Tibial nerve (tissue), 4 donors: ENCODE measurements at regions not wholly inside any gene's neighbourhood (a gene's known extent, or its start where the extent isn't known, plus 50 kb on each side); places are given as distances from the start of the nearest gene placed in this dataset.

ENCODE experiments used
- DNase-seq, 2 donors: peaks; one replicate each; pipeline ENCODE4 v3.0.0-alpha.2; 2019; ENCODE audit warnings: low spot score in 2 of 2
- H3K27ac ChIP-seq, 4 donors: fragments of 200-600 bp; sonication (generic) in 3 of 4; one replicate each; pipeline ENCODE4 v1.5.1; 2017 to 2019; ENCODE audit warnings: mild to moderate bottlenecking in 1 of 4
- H3K27me3 ChIP-seq, 2 donors: fragments of 200-600 bp; sonication (generic) in 1 of 2; one replicate each; pipeline versions ENCODE4 v1.5.1 to v1.6.0; 2017 to 2019
- H3K36me3 ChIP-seq, 3 donors: fragments of 200-600 bp; sonication (generic); one replicate each; pipeline ENCODE4 v1.5.1; 2018 to 2019
- H3K4me1 ChIP-seq, 4 donors: fragments of 200-600 bp; sonication (generic) in 3 of 4; one replicate each; pipeline ENCODE4 v1.5.1; 2017 to 2019
- H3K4me3 ChIP-seq, 4 donors: fragments of 200-600 bp; sonication (generic) in 3 of 4; one replicate each; pipeline ENCODE4 v1.5.1; 2017 to 2019; ENCODE audit warnings: mild to moderate bottlenecking in 1 of 4, moderate library complexity in 1 of 4
- H3K9me3 ChIP-seq, 4 donors: fragments of 200-600 bp; sonication (generic) in 3 of 4; one replicate each; pipeline ENCODE4 v1.5.1; 2017 to 2019
- EP300 ChIP-seq, 2 donors: sonication (generic); formaldehyde crosslinking; IDR thresholded peaks; one replicate each; pipeline ENCODE4 v1.6.1; 2017; ENCODE audit warnings: antibody characterized with exemption in 2 of 2, mild to moderate bottlenecking in 1 of 2
- POLR2A ChIP-seq, 2 donors: fragments of 450-650 bp; IDR thresholded peaks; one replicate each; pipeline ENCODE4 v1.6.1; 2017; ENCODE audit warnings: antibody characterized with exemption in 2 of 2, mild to moderate bottlenecking in 2 of 2, moderate library complexity in 2 of 2
- WGBS, 2 donors: methylation state at CpG; one replicate each; pipeline ENCODE4 v1.1.5; 2018; 5-methylcytosine and 5-hydroxymethylcytosine counted together
- TF ChIP-seq, protein P1 (sequence below), 5 experiments: fragments of 200-600 bp in 3 of 5; fragments of 450-650 bp in 2 of 5; sonication (generic) in 3 of 5; IDR thresholded peaks; one replicate each; pipeline ENCODE4 v1.5.1; 2016 to 2019; ENCODE audit warnings: antibody characterized with exemption in 5 of 5, mild to moderate bottlenecking in 3 of 5, moderate library complexity in 2 of 5

DNA sequence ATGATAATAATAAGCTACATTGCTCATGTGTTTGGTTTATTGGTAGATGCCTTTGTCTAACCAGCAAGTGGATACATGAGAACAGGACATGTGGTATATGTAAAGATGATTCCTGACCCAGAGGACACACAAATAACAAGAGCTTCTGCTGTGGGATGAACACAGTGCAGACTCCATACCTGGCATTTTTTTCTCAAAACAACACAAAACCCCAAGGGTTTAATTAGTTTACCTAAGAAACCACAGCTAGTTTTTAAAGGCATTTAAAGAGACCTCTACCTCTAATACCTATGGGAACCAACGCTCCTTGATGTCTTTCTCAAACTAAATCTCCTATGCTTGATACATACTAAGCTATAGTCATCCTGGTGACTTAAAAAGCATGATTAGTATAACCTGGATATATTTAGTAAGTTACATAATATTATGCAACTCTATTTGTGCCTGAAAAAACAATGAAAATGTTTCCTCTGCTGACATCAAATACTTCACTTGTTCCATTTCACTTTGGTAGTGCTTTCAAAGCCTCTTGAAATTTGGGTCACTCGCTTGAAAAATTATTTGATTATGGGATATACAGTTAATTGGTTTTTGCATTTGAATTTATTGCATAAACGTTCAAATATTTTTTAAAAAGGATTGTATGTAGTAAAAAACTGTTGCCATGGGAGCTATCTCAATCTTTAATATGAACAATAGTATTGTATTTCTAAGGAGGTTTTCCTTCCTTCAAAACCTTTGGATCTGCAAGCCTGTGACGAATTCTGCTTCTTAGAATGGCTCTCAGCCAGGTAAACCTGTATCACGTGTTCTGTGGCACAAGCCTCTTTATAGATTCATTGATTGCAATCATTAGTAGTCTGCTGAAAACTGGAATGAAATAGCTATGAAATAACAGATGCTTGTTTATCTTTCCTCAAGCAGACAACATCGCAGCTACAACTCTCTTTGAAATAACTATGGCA is 233.0 kb upstream of the KCNMB2 start:
- Histone ChIP-seq H3K4me1 (no peaks in the 10 kb centered on the region), H3K9me3 (no peaks in the 10 kb centered on the region), H3K27me3 (no peaks in the 10 kb centered on the region), H3K27ac (no peak overlapping the region), H3K36me3 (no peaks in the 10 kb centered on the region), H3K4me3 (no peak overlapping the region)
- DNase-seq: no peak
- WGBS, 2 donors: 77 to 80% methylated on average over 6 of the region's 6 CpGs
- no peak for TF ChIP-seq POLR2A (IDR thresholded peaks at IDR 0.05)

DNA sequence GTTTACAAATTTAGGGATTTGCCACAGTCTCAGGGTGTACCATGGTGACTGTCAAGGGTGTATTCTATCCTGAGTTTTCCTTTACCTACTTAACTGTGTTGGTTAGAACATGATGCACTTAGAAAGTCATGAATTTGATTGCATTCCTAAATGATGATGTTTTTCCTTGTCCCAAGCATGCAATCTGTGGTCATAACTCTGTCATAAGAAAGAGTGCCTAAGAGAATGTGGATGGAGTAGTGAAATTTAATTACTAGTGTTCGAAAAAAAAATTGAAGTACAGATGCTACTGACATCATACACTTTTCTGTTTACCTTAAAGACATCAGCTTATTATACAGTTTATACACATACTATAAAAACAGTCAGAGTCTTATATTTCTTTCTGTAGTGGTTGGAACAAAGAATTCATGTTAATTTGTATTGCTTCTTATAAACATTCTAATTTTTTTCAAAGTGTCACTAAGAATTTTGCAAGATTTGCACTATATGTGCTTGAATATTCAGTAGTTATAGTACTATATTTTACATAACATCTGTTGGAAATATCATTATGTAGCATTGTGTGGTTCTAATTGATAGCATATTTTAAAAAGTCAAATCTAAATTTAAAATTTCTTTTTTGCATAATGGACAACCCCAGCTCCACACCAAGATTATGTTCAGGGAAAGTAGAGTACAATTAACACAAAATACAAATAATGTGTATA is 231.3 kb upstream of the KCNMB2 start:
- Histone ChIP-seq H3K4me1 (no peaks in the 10 kb centered on the region), H3K4me3 (no peak overlapping the region), H3K36me3 (no peaks in the 10 kb centered on the region), H3K27me3 (no peaks in the 10 kb centered on the region), H3K9me3 (no peaks in the 10 kb centered on the region), H3K27ac (no peak overlapping the region)
- DNase-seq: no peak
- TF ChIP-seq, protein P1, sequence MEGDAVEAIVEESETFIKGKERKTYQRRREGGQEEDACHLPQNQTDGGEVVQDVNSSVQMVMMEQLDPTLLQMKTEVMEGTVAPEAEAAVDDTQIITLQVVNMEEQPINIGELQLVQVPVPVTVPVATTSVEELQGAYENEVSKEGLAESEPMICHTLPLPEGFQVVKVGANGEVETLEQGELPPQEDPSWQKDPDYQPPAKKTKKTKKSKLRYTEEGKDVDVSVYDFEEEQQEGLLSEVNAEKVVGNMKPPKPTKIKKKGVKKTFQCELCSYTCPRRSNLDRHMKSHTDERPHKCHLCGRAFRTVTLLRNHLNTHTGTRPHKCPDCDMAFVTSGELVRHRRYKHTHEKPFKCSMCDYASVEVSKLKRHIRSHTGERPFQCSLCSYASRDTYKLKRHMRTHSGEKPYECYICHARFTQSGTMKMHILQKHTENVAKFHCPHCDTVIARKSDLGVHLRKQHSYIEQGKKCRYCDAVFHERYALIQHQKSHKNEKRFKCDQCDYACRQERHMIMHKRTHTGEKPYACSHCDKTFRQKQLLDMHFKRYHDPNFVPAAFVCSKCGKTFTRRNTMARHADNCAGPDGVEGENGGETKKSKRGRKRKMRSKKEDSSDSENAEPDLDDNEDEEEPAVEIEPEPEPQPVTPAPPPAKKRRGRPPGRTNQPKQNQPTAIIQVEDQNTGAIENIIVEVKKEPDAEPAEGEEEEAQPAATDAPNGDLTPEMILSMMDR (IDR thresholded peaks at IDR 0.05): no peak
- WGBS, 2 donors: 65 to 83% methylated on average over 1 of the region's 1 CpG

DNA sequence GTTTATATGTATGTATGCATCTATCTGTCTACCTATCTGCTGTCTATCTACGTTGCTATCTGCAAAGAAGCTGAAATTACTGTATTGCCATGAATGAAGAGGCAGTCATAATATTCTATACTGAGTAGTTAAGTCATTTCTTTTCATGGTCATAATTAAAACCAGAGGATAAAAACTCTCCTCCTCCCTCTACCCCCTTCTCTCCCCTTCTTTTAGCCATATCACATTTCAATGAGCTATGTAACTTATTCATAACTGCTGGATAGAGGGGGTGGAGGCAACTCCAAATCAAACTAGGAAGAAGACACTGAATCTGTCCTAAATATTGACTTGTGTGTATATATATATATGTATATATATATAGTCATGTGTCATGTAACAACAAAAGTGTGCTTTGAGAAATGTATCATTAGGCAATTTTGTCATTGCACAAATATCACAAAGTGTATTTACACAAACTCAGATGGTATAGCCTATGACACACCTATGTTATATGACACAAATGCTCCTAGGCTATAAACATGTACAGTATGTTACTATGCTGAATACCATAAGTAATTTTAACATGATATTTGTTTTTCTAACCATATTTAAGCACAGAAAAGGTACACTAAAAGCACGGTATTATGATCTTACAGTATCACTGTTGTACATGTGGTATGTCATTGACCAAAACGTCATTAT is 229.7 kb upstream of the KCNMB2 start:
- Histone ChIP-seq H3K4me3 (no peak overlapping the region), H3K27me3 (no peaks in the 10 kb centered on the region), H3K27ac (no peak overlapping the region), H3K4me1 (no peaks in the 10 kb centered on the region), H3K36me3 (no peaks in the 10 kb centered on the region), H3K9me3 (no peaks in the 10 kb centered on the region)
- DNase-seq: no peak
- 59 to 70% methylated on average over 3 of the region's 3 CpGs for WGBS, 2 donors
- TF ChIP-seq POLR2A (IDR thresholded peaks at IDR 0.05) (no peak), EP300 (IDR thresholded peaks at IDR 0.05) (no peak)
- TF ChIP-seq, protein P1 (IDR thresholded peaks at IDR 0.05): no peak

DNA sequence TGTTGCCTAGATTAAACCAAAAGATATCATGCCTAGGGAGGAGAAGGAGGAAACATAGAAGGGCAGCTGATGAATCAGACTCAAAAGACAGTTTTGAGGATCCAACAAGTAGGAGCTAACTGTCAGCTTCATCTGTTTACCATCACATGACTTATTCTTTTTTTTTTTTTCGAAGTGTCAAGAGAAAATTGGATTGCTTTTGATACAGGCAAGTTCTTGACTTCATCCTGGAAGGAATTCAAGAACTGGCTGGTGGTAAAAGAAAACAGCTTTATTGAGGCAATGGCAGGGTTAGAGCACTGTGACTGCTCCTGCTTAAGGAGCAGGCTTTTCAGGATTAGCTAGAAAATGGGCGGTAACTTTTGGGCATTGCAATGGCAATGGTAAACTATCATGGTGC is 227.5 kb upstream of the KCNMB2 start:
- Histone ChIP-seq H3K27ac (no peak overlapping the region), H3K4me3 (no peak overlapping the region), H3K27me3 (no peaks in the 10 kb centered on the region), H3K4me1 (no peaks in the 10 kb centered on the region), H3K36me3 (no peaks in the 10 kb centered on the region), H3K9me3 (no peaks in the 10 kb centered on the region)
- TF ChIP-seq POLR2A (IDR thresholded peaks at IDR 0.05): no peak
- TF ChIP-seq, protein P1 (IDR thresholded peaks at IDR 0.05): no peak
- TF ChIP-seq EP300 (IDR thresholded peaks at IDR 0.05): no peak
- no peak for DNase-seq
- WGBS, 2 donors: 80 to 86% methylated on average over 2 of the region's 2 CpGs

DNA sequence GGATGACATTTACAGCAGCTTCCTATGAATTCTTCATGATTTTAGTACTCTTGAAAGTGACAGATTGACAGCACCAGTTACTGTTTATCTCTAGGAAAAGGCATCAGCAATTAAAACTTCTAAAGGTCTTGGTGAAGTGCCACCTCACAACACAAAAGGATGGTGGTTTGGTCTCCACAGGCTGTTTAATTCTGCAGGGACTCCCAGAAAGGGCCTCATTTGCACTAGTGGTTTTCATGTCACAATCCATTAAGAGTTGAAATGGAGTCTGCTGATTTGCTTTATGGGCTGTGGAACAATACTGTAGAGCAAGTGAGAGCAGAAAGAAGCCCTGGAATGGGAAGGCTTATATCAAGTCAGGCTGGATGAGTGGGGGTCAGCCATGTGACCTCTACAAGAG is 225.3 kb upstream of the KCNMB2 start:
- Histone ChIP-seq H3K27ac (no peak overlapping the region), H3K4me3 (no peak overlapping the region), H3K36me3 (no peaks in the 10 kb centered on the region), H3K9me3 (peaks cover 0 to 4% (median 0%) of the 10 kb centered on the region in 4 donors), H3K27me3 (no peaks in the 10 kb centered on the region), H3K4me1 (no peaks in the 10 kb centered on the region)
- TF ChIP-seq, protein P1 (IDR thresholded peaks at IDR 0.05): no peak
- TF ChIP-seq POLR2A (IDR thresholded peaks at IDR 0.05): no peak
- no peak for TF ChIP-seq EP300 (IDR thresholded peaks at IDR 0.05)
- DNase-seq: no peak
